ENCODE measurements at regions not wholly inside any gene's neighbourhood (a gene's known extent, or its start where the extent isn't known, plus 50 kb on each side); places are given as distances from the start of the nearest gene placed in this dataset.

DNA sequence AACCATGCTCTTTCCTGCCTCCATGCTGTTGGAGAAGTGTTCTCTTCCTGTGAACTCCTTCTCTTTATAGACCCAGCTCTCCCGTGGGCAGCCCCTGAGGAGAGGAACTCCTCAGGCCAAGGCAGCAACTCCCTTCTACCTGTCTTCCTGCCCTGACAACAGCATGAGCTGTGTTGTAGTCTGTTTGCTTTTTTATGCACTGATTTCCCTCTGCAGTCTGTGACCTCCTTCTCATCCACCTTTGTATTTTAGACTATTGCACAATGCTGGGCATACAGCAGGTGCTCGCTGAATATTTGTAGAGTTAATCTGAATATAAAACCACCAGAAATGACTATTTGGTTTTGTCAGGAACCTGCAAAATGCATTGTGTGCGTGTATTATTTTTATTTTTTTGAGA is 152.2 kb upstream of the CHD6 start:
- TF ChIP-seq, protein P1, sequence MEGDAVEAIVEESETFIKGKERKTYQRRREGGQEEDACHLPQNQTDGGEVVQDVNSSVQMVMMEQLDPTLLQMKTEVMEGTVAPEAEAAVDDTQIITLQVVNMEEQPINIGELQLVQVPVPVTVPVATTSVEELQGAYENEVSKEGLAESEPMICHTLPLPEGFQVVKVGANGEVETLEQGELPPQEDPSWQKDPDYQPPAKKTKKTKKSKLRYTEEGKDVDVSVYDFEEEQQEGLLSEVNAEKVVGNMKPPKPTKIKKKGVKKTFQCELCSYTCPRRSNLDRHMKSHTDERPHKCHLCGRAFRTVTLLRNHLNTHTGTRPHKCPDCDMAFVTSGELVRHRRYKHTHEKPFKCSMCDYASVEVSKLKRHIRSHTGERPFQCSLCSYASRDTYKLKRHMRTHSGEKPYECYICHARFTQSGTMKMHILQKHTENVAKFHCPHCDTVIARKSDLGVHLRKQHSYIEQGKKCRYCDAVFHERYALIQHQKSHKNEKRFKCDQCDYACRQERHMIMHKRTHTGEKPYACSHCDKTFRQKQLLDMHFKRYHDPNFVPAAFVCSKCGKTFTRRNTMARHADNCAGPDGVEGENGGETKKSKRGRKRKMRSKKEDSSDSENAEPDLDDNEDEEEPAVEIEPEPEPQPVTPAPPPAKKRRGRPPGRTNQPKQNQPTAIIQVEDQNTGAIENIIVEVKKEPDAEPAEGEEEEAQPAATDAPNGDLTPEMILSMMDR (IDR thresholded peaks at IDR 0.05; ENCODE audit: control insufficient read depth, insufficient read depth, low read depth, low read length, missing control alignments), result no peak
- DNase-seq (ENCODE audit: low read depth), result no peak
- H3K4me3 ChIP-seq (ENCODE audit: control insufficient read depth, low read depth, low read length), result no peak overlapping the region

DNA sequence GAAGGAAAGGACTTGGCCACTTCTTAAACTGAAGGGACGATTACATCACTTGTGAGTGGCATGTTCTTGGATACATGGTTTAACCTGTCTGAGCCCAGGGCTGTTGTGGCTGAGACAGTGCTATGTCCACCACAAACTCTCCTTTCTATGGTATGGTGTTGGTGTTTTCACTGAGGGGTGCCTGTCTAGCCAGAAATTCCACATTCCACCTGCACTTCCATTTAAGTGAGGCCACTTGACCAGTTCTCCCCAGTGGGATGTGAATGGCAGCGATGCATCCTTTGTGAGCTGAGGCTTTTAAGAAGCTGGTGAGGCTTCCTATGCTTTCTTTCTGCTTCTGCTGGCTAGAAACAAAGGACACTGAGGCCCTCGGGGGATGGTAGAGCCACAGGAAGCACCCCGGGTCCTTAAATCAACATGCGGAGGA is 151.4 kb upstream of the CHD6 start:
- TF ChIP-seq, protein P1 (IDR thresholded peaks at IDR 0.05; ENCODE audit: control insufficient read depth, insufficient read depth, low read depth, low read length, missing control alignments), result no peak
- DNase-seq (ENCODE audit: low read depth), result no peak
- no peak overlapping the region for H3K4me3 ChIP-seq (ENCODE audit: control insufficient read depth, low read depth, low read length)

DNA sequence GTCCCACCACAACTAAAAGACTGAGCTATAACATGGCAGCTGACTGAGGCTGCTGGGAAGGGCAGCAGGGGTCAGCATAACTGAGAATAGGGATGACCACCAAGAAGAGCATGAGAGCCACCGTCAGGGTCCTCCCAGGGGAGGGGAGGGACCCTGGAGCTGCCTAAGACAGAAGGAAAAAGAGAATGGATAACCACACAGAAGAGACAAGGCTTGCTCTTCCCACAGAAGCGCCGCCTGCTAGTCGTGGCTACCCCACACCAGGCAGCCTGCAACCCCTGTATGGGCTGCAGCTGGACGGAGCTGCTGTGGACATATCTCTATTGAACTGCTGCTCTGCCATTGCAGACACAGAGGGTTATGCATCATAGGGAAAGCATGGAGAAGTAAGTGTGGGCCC is 132.0 kb upstream of the CHD6 start:
- no peak overlapping the region for H3K4me3 ChIP-seq (ENCODE audit: control insufficient read depth, low read depth, low read length)
- TF ChIP-seq, protein P1 (IDR thresholded peaks at IDR 0.05; ENCODE audit: control insufficient read depth, insufficient read depth, low read depth, low read length, missing control alignments), result no peak
- DNase-seq (ENCODE audit: low read depth), result no peak

DNA sequence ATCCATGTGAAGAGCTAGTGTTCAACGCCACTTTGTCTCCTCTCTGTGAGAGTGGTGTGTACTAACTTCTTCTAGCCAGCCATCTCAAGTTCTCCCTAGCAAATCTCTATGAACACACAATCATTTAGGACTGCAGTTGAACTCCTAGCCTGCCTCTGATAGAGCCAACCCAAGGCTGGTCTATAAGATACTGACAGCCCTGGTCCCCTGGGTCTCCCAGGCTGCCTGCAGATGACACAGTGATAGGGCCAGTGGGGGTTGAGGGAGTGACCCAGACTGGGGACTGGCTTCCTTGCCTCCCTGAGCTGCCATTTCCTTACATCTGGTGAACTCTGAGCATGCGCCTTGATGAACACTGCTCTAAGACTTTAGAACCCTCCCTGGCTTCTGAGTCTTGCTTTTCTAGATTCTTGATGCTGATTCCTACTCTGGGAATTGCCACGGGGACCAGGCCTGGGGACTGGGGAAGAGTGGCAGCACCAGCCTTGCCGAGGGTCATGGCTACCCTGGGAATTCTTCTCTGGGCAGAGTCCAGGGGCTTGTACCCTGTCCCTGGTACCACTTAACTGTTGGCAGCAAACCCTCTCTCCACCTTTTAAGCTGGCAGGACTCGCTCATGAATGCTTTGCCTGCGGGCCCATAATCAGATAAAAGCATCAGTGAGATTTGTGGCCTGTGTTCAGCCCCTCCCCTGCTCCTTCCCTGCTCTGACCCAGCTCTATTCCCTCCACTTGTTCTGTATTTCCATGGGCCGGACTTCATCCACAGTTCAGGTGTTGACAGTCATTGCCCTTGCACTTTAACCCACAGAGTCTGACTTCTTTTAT is 130.8 kb upstream of the CHD6 start:
- no peak overlapping the region for H3K4me3 ChIP-seq (ENCODE audit: control insufficient read depth, low read depth, low read length)
- TF ChIP-seq, protein P1 (IDR thresholded peaks at IDR 0.05; ENCODE audit: control insufficient read depth, insufficient read depth, low read depth, low read length, missing control alignments), result no peak
- no peak for DNase-seq (ENCODE audit: low read depth)

DNA sequence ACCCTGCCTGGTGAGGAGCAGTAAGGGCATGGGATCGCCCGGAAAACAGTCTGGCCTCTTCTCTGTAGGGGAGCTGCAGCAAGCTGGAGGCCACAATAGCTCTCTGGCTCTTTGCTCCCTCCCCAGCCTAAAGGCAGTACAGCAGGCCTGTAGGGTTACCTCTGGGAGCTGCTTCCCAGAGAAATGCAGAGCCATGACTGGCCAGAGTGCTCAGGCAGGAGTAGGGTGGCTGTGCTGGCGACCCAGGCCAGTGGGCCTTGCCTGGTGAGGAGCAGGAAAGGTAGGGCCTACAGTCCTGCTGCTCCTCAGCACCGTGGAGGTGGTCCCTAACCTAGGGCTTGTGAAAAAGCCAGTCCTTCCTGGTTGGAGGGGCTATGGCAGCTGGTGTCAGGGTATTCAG is 129.9 kb upstream of the CHD6 start:
- TF ChIP-seq, protein P1 (IDR thresholded peaks at IDR 0.05; ENCODE audit: control insufficient read depth, insufficient read depth, low read depth, low read length, missing control alignments), result no peak
- no peak for DNase-seq (ENCODE audit: low read depth)
- H3K4me3 ChIP-seq (ENCODE audit: control insufficient read depth, low read depth, low read length), result no peak overlapping the region

DNA sequence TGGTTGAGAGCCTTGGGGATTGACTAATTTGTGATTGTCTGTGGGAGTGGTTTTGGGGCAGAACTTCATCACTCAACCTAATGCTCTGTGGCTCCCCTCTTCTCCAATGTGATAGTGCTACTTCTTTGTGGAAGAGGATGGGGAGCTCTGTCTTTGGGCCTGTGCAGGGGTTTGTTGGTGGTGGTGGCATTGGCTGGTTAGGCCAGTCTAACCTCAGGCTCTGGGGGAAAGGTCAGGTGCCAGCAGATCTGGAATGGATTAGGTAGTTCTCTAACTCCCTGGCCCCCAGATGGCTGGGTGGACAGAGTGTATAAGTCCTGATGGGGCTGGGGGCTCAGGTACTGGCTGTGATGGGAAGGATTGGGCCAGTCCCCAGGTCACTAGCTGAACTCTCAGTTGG is 129.0 kb upstream of the CHD6 start:
- H3K4me3 ChIP-seq (ENCODE audit: control insufficient read depth, low read depth, low read length), result no peak overlapping the region
- DNase-seq (ENCODE audit: low read depth), result no peak
- TF ChIP-seq, protein P1 (IDR thresholded peaks at IDR 0.05; ENCODE audit: control insufficient read depth, insufficient read depth, low read depth, low read length, missing control alignments), result no peak

All from AG09309 (cell line).